ENCODE measurements at regions not wholly inside any gene's neighbourhood (a gene's known extent, or its start where the extent isn't known, plus 50 kb on each side); places are given as distances from the start of the nearest gene placed in this dataset.

DNA sequence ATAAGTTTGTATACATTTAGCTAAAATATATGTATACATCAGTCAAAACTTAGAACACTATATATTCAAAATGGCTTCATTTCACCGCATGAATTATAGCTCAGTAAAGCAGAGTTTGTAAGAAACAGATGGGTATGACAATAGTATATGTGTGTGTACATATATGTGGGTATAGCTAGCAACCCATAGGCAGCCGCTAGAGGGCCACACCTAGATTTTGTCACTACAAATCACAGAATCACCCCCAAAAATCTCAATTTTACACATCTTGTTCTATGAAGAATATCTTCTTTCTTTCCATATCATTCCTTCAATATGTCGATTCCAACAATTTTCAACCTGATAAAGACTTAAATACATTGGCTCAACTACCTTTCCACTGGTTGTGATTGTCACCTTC, 357.8 kb upstream of the CCNG1 start:
- TF ChIP-seq, protein P1, sequence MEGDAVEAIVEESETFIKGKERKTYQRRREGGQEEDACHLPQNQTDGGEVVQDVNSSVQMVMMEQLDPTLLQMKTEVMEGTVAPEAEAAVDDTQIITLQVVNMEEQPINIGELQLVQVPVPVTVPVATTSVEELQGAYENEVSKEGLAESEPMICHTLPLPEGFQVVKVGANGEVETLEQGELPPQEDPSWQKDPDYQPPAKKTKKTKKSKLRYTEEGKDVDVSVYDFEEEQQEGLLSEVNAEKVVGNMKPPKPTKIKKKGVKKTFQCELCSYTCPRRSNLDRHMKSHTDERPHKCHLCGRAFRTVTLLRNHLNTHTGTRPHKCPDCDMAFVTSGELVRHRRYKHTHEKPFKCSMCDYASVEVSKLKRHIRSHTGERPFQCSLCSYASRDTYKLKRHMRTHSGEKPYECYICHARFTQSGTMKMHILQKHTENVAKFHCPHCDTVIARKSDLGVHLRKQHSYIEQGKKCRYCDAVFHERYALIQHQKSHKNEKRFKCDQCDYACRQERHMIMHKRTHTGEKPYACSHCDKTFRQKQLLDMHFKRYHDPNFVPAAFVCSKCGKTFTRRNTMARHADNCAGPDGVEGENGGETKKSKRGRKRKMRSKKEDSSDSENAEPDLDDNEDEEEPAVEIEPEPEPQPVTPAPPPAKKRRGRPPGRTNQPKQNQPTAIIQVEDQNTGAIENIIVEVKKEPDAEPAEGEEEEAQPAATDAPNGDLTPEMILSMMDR (conservative IDR thresholded peaks at IDR 0.05; ENCODE audit: low read depth, low read length), result peak; percentile 43

DNA sequence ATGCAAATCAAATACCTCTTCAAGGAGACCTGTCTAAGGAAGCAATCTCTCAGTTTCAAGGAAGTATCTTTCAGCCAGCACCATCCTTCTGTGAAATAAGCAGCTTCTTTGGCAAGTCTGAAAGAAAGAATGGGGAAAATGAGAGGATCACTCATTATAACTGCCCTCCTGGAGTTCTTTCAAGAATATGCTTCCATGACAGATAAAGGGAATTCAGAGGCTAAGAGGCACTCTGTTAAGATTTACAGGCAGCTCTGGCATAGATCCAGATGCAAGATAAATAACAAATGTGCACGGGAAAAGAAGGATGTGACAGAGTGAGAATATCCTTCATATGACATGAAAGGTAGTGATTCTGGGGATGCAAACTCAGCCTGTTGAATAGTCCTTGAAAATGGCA, 348.2 kb upstream of the CCNG1 start:
- TF ChIP-seq, protein P1 (conservative IDR thresholded peaks at IDR 0.05; ENCODE audit: low read depth, low read length), result no peak
- no peak overlapping the region for H3K4me3 ChIP-seq (ENCODE audit: low read length)
- DNase-seq (ENCODE audit: low read depth), result no peak

More for the DNA sequence above, 357.8 kb upstream of the CCNG1 start:
- no peak for DNase-seq (ENCODE audit: low read depth)
- no peak overlapping the region for H3K4me3 ChIP-seq (ENCODE audit: low read length)

DNA sequence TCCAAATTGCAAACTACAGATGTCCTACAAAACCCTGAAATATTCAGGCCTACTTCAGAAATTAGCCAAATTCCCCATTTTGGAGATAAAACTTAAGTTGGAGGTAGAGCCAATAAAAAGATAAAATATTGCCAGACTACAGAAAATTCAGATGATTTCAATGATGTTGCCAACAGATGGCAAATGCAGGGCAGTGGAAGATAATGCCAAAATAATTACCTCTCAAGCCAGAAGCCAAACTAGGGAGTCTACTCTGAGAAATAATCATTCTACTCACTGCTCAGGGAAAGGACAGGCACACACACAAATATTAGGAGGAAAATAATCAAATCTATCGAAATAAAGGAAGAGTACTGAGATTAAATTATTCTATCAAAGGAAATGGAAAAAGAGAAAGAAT, 347.5 kb upstream of the CCNG1 start:
- no peak overlapping the region for H3K4me3 ChIP-seq (ENCODE audit: low read length)
- DNase-seq (ENCODE audit: low read depth), result no peak
- TF ChIP-seq, protein P1 (conservative IDR thresholded peaks at IDR 0.05; ENCODE audit: low read depth, low read length), result no peak

DNA sequence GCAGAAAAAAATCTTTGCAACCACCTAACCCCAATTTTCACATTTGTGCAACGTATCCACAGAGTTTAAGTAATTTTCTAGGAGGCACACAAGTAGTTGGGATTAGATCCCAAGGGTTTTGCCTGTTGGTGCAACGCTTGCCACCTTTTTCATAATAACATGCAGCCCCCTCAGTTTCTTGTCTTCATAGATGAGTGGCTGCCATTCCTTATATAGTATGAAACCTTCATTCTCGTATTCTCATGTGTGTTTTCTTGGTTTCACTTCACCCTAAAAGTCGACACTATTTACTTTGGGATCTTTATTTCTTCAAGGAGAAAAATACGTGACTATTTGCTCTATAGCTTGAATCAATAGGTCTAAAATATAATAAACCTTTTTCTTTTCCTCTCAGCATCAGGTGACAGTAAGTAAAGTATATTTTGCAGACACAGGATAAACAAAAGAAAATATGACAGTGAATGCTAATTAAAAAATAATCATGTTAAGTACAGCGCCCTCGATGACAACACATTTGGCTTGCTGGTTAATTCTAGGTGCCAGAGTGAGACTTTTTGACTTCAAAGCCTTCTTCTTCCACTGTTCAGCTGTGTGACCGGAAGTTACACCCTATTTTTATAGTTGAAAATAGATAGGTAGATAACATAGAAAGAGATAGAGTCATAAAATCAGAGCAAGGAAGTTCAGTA, 342.8 kb upstream of the CCNG1 start:
- H3K4me3 ChIP-seq (ENCODE audit: low read length), result no peak overlapping the region
- no peak for DNase-seq (ENCODE audit: low read depth)
- TF ChIP-seq, protein P1 (conservative IDR thresholded peaks at IDR 0.05; ENCODE audit: low read depth, low read length), result no peak

DNA sequence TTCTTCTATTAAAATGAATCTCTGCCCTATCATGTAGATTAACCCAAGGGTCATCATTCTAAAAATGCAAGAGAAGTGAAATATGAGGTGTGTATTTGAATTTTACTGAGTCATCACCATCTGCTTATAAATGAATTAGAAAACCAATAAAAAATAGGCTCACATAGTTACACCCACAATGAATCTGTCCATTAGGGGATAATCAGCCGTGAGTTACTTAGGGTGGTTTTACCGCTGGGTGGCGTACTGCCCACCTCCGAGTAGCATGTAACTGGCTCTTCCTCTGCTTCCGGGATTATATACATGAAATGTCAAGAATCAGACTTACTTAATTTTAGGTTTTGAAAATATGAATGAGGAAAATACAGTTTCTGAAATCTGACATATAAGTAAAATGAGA, 332.9 kb upstream of the CCNG1 start:
- TF ChIP-seq, protein P1 (conservative IDR thresholded peaks at IDR 0.05; ENCODE audit: low read depth, low read length), result peak; percentile 16
- DNase-seq (ENCODE audit: low read depth), result no peak
- no peak overlapping the region for H3K4me3 ChIP-seq (ENCODE audit: low read length)

DNA sequence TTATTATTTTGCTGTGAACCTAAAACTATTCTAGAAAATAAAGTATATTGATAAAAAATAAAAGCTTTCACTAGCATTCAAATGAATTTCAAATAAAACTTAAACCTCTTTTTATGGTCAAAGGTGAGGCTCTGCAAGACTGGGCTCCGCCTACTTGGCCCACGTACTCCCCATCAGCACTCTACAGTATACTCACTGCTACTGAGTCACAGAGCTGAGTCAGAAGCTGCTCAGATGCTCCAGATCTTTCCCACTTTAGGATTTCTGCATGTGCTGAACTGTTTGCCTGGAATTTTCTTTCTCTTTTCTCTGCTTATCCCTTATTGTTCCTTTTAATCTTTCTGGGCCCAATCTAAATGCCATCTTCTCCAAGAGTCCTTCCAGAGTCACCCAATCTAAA, 331.9 kb upstream of the CCNG1 start:
- TF ChIP-seq, protein P1 (conservative IDR thresholded peaks at IDR 0.05; ENCODE audit: low read depth, low read length), result no peak
- no peak overlapping the region for H3K4me3 ChIP-seq (ENCODE audit: low read length)
- peak; percentile 3 for DNase-seq (ENCODE audit: low read depth)

DNA sequence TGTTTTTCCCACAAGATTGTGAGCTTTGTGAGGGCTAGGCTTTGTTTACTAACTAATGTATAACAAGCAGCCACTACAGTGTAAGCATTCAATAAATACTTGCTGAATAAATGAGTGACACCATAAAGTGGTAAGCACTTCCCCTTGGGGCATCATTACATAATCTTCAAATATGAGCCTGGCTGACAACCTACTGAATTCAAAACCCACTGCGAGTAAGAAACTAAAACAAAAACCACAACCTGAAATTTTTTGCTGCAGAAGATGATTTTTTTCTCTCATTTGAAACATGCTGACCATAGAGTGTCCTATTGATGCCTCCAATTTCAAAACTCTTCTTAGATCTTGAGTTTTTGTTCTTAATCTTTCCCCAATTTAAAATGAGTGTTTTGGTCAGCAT, 331.3 kb upstream of the CCNG1 start:
- no peak overlapping the region for H3K4me3 ChIP-seq (ENCODE audit: low read length)
- TF ChIP-seq, protein P1 (conservative IDR thresholded peaks at IDR 0.05; ENCODE audit: low read depth, low read length), result no peak
- no peak for DNase-seq (ENCODE audit: low read depth)
